ENCODE measurements at regions not wholly inside any gene's neighbourhood (a gene's known extent, or its start where the extent isn't known, plus 50 kb on each side); places are given as distances from the start of the nearest gene placed in this dataset.

GRCh38 chr4:166459621-166460020 lies 586.6 kb downstream of the TLL1 start:
- intact Hi-C loops (cut with micrococcal nuclease), result no loop called here
- no peaks in the 10 kb centered on the region for H3K4me1 ChIP-seq
- no peak for TF ChIP-seq CTCF (IDR thresholded peaks at IDR 0.05; ENCODE audit: borderline replicate concordance)
- H3K4me3 ChIP-seq, result no peak overlapping the region
- no peak overlapping the region for H3K27ac ChIP-seq (replicated peaks)
- no peak for DNase-seq
- no peaks in the 10 kb centered on the region for H3K36me3 ChIP-seq
- peaks cover 7% of the 10 kb centered on the region for H3K9me3 ChIP-seq (replicated peaks)
- H3K27me3 ChIP-seq (ENCODE audit: low read depth), result no peaks in the 10 kb centered on the region

GRCh38 chr4:166460769-166461550 lies 587.9 kb downstream of the TLL1 start:
- no peaks in the 10 kb centered on the region for H3K9me3 ChIP-seq (replicated peaks)
- no peak for TF ChIP-seq CTCF (IDR thresholded peaks at IDR 0.05; ENCODE audit: borderline replicate concordance)
- no peaks in the 10 kb centered on the region for H3K36me3 ChIP-seq
- intact Hi-C loops (cut with micrococcal nuclease), result no loop called here
- no peak for DNase-seq
- H3K4me1 ChIP-seq, result no peaks in the 10 kb centered on the region
- H3K4me3 ChIP-seq, result no peak overlapping the region
- no peak overlapping the region for H3K27ac ChIP-seq (replicated peaks)
- H3K27me3 ChIP-seq (ENCODE audit: low read depth), result no peaks in the 10 kb centered on the region

- Histone ChIP-seq H3K4me3 (no peak overlapping the region), H3K36me3 (no peaks in the 10 kb centered on the region), H3K9me3 (replicated peaks) (no peaks in the 10 kb centered on the region), H3K4me1 (no peaks in the 10 kb centered on the region), H3K27me3 (ENCODE audit: low read depth) (no peaks in the 10 kb centered on the region), H3K27ac (replicated peaks) (no peak overlapping the region)
- intact Hi-C loops (cut with micrococcal nuclease), result no loop called here
- no peak for DNase-seq
- TF ChIP-seq CTCF (IDR thresholded peaks at IDR 0.05; ENCODE audit: borderline replicate concordance), result no peak
Observed at GRCh38 chr4:166481055-166481454, 608.0 kb downstream of the TLL1 start.

GRCh38 chr4:166481739-166482138 lies 608.7 kb downstream of the TLL1 start:
- intact Hi-C loops (cut with micrococcal nuclease), result no loop called here
- H3K4me1 ChIP-seq, result no peaks in the 10 kb centered on the region
- H3K36me3 ChIP-seq, result no peaks in the 10 kb centered on the region
- no peak for TF ChIP-seq CTCF (IDR thresholded peaks at IDR 0.05; ENCODE audit: borderline replicate concordance)
- no peak overlapping the region for H3K4me3 ChIP-seq
- H3K9me3 ChIP-seq (replicated peaks), result no peaks in the 10 kb centered on the region
- H3K27me3 ChIP-seq (ENCODE audit: low read depth), result no peaks in the 10 kb centered on the region
- DNase-seq, result no peak
- no peak overlapping the region for H3K27ac ChIP-seq (replicated peaks)

- no peaks in the 10 kb centered on the region for H3K4me1 ChIP-seq
- no peak overlapping the region for H3K27ac ChIP-seq (replicated peaks)
- H3K36me3 ChIP-seq, result no peaks in the 10 kb centered on the region
- no peak overlapping the region for H3K4me3 ChIP-seq
- TF ChIP-seq CTCF (IDR thresholded peaks at IDR 0.05; ENCODE audit: borderline replicate concordance), result no peak
- no peaks in the 10 kb centered on the region for H3K9me3 ChIP-seq (replicated peaks)
- intact Hi-C loops (cut with micrococcal nuclease), result no loop called here
- no peaks in the 10 kb centered on the region for H3K27me3 ChIP-seq (ENCODE audit: low read depth)
- DNase-seq, result no peak
Observed at GRCh38 chr4:166482758-166483157, 609.7 kb downstream of the TLL1 start.
